Smooth muscle cell (in vitro differentiated cells): ENCODE measurements at regions not wholly inside any gene's neighbourhood (a gene's known extent, or its start where the extent isn't known, plus 50 kb on each side); places are given as distances from the start of the nearest gene placed in this dataset.

Experiments
- DNase-seq: peaks from one replicate; lab custom pipeline; 2025; ENCODE audit not compliant: unreplicated experiment; lab: John Stamatoyannopoulos, UW
- H2AFZ ChIP-seq: fragments of 200-600 bp; sonication (generic); 2 replicates; pipeline ENCODE4 v1.6.0; 2016; ENCODE audit warnings: antibody characterized with exemption, low read depth, mild to moderate bottlenecking
- H3F3A ChIP-seq: fragments of 200-600 bp; sonication (generic); 2 replicates; pipeline ENCODE4 v1.6.0; 2017; ENCODE audit warnings: antibody characterized with exemption, low read depth
- H3K27ac ChIP-seq: fragments of 200-600 bp; sonication (generic); 2 replicates; pipeline ENCODE4 v1.5.1; 2016; ENCODE audit warnings: low read depth, mild to moderate bottlenecking
- H3K27me3 ChIP-seq: fragments of 200-600 bp; sonication (generic); 2 replicates; pipeline ENCODE4 v1.6.1; 2016; ENCODE audit warnings: low read depth, mild to moderate bottlenecking
- H3K36me3 ChIP-seq: fragments of 200-600 bp; sonication (generic); 2 replicates; pipeline ENCODE4 v1.5.1; 2016; ENCODE audit warnings: low read depth
- H3K4me1 ChIP-seq: fragments of 200-600 bp; sonication (generic); 2 replicates; pipeline ENCODE4 v1.5.1; 2016; ENCODE audit warnings: low read depth
- H3K4me2 ChIP-seq: fragments of 200-600 bp; sonication (generic); 2 replicates; pipeline ENCODE4 v1.6.0; 2016; ENCODE audit warnings: mild to moderate bottlenecking
- H3K4me3 ChIP-seq: fragments of 200-600 bp; sonication (generic); 2 replicates; pipeline ENCODE4 v1.5.1; 2016; ENCODE audit warnings: mild to moderate bottlenecking
- H3K79me2 ChIP-seq: fragments of 200-600 bp; sonication (generic); 2 replicates; pipeline ENCODE4 v1.6.0; 2016; ENCODE audit warnings: low read depth, mild to moderate bottlenecking
- H3K9ac ChIP-seq: fragments of 200-600 bp; sonication (generic); 2 replicates; pipeline ENCODE4 v1.6.0; 2016; ENCODE audit warnings: low read depth
- H3K9me3 ChIP-seq: fragments of 200-600 bp; sonication (generic); replicated peaks from 2 replicates; pipeline ENCODE4 v1.5.1; 2016; ENCODE audit warnings: low read depth
- H4K20me1 ChIP-seq: fragments of 200-600 bp; sonication (generic); 2 replicates; pipeline ENCODE4 v1.6.0; 2016; ENCODE audit warnings: low read depth
- WGBS: methylation state at CpG from one replicate; pipeline ENCODE4 v1.1.7; 2016; ENCODE audit warnings: low lambda C conversion rate; 5-methylcytosine and 5-hydroxymethylcytosine counted together
- TF ChIP-seq, protein P1 (sequence below): fragments of 200-600 bp; sonication (generic); IDR thresholded peaks from 2 replicates; pipeline ENCODE4 v1.5.1; 2017; ENCODE audit warnings: borderline replicate concordance, mild to moderate bottlenecking, antibody characterized with exemption; ENCODE audit not compliant: insufficient read depth, poor library complexity, severe bottlenecking

- Histone ChIP-seq H2AFZ (no peak overlapping the region), H3K27me3 (no peaks in the 10 kb centered on the region), H4K20me1 (no peaks in the 10 kb centered on the region), H3K27ac (no peak overlapping the region), H3K4me1 (no peaks in the 10 kb centered on the region), H3K36me3 (no peaks in the 10 kb centered on the region), H3K9ac (no peak overlapping the region), H3K9me3 (no peaks in the 10 kb centered on the region), H3K4me2 (no peak overlapping the region), H3F3A (no peaks in the 10 kb centered on the region), H3K79me2 (no peaks in the 10 kb centered on the region), H3K4me3 (no peak overlapping the region)
- DNase-seq = no peak
- TF ChIP-seq, protein P1, sequence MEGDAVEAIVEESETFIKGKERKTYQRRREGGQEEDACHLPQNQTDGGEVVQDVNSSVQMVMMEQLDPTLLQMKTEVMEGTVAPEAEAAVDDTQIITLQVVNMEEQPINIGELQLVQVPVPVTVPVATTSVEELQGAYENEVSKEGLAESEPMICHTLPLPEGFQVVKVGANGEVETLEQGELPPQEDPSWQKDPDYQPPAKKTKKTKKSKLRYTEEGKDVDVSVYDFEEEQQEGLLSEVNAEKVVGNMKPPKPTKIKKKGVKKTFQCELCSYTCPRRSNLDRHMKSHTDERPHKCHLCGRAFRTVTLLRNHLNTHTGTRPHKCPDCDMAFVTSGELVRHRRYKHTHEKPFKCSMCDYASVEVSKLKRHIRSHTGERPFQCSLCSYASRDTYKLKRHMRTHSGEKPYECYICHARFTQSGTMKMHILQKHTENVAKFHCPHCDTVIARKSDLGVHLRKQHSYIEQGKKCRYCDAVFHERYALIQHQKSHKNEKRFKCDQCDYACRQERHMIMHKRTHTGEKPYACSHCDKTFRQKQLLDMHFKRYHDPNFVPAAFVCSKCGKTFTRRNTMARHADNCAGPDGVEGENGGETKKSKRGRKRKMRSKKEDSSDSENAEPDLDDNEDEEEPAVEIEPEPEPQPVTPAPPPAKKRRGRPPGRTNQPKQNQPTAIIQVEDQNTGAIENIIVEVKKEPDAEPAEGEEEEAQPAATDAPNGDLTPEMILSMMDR = no peak
- WGBS = 97% methylated on average over 1 of the region's 1 CpG
These were observed 147.7 kb downstream of the TWIST2 start for GRCh38 chr2:238995634-238996033.

GRCh38 chr2:238996331-238997136 lies 148.6 kb downstream of the TWIST2 start:
- no peak overlapping the region for H2AFZ ChIP-seq
- H3K4me3 ChIP-seq = no peak overlapping the region
- no peaks in the 10 kb centered on the region for H3K9me3 ChIP-seq
- no peaks in the 10 kb centered on the region for H3K79me2 ChIP-seq
- 93% methylated on average over 21 of the region's 21 CpGs for WGBS
- H3K27me3 ChIP-seq = no peaks in the 10 kb centered on the region
- no peak overlapping the region for H3K27ac ChIP-seq
- no peak for DNase-seq
- no peaks in the 10 kb centered on the region for H3K36me3 ChIP-seq
- no peaks in the 10 kb centered on the region for H3F3A ChIP-seq
- H4K20me1 ChIP-seq = no peaks in the 10 kb centered on the region
- no peak overlapping the region for H3K4me2 ChIP-seq
- H3K9ac ChIP-seq = no peak overlapping the region
- TF ChIP-seq, protein P1 = no peak
- no peaks in the 10 kb centered on the region for H3K4me1 ChIP-seq

- no peak overlapping the region for H3K4me2 ChIP-seq
- H3K4me1 ChIP-seq = no peaks in the 10 kb centered on the region
- H3K27me3 ChIP-seq = no peaks in the 10 kb centered on the region
- no peaks in the 10 kb centered on the region for H3F3A ChIP-seq
- H3K79me2 ChIP-seq = no peaks in the 10 kb centered on the region
- H3K27ac ChIP-seq = no peak overlapping the region
- H4K20me1 ChIP-seq = no peaks in the 10 kb centered on the region
- no peaks in the 10 kb centered on the region for H3K9me3 ChIP-seq
- no peak overlapping the region for H2AFZ ChIP-seq
- TF ChIP-seq, protein P1 = no peak
- H3K4me3 ChIP-seq = no peak overlapping the region
- H3K36me3 ChIP-seq = no peaks in the 10 kb centered on the region
- WGBS = 93% methylated on average over 10 of the region's 10 CpGs
- H3K9ac ChIP-seq = no peak overlapping the region
- no peak for DNase-seq
These were observed 149.2 kb downstream of the TWIST2 start for GRCh38 chr2:238997137-238997390.

DNA sequence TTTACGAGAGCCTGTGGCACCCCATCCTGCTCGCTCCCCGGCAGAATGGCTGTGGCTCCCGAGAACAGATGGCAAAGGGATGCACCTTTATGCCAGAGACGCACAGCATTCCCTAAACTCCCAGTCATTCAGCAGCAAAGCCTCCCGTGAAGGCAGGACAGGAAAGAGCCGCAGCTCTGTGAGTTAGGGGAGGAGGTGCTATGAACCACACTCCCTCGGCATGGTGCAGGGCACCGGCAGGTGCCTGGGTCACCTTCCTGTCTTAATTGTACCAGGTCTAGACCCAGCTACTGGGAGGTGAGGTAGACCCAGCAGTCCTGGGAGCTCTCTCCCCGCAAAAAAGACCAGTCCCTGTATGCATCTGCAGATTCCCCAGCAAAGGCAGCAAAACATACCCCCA lies 149.8 kb downstream of the TWIST2 start:
- Histone ChIP-seq H3K27me3 (no peaks in the 10 kb centered on the region), H4K20me1 (no peaks in the 10 kb centered on the region), H2AFZ (no peak overlapping the region), H3F3A (no peaks in the 10 kb centered on the region), H3K4me1 (no peaks in the 10 kb centered on the region), H3K4me3 (no peak overlapping the region), H3K9me3 (no peaks in the 10 kb centered on the region), H3K36me3 (no peaks in the 10 kb centered on the region), H3K27ac (no peak overlapping the region), H3K4me2 (no peak overlapping the region), H3K79me2 (no peaks in the 10 kb centered on the region), H3K9ac (no peak overlapping the region)
- DNase-seq = no peak
- TF ChIP-seq, protein P1 = no peak
- WGBS = 86% methylated on average over 10 of the region's 10 CpGs
